Esophagus squamous epithelium (tissue), 5 donors: ENCODE measurements at regions not wholly inside any gene's neighbourhood (a gene's known extent, or its start where the extent isn't known, plus 50 kb on each side); places are given as distances from the start of the nearest gene placed in this dataset.

ENCODE experiments used
- DNase-seq: peaks from one replicate; lab custom pipeline; 2025; lab: John Stamatoyannopoulos, UW
- H3K27ac ChIP-seq, 4 donors: fragments of 200-600 bp; sonication (generic); one replicate each; pipeline ENCODE4 v1.5.1; 2016 to 2019; ENCODE audit warnings: mild to moderate bottlenecking in 1 of 4
- H3K27me3 ChIP-seq, 4 donors: fragments of 200-600 bp; sonication (generic); 1 replicate in 3 of 4; 2 replicates in 1 of 4; pipeline versions ENCODE4 v1.5.1 to v1.6.0; 2017 to 2021; ENCODE audit warnings: antibody characterized with exemption in 1 of 4
- H3K36me3 ChIP-seq, 3 donors: fragments of 200-600 bp; sonication (generic); one replicate each; pipeline ENCODE4 v1.5.1; 2016 to 2019
- H3K4me1 ChIP-seq, 3 donors: fragments of 200-600 bp; sonication (generic); one replicate each; pipeline ENCODE4 v1.5.1; 2017 to 2019
- H3K4me3 ChIP-seq, 4 donors: fragments of 200-600 bp; sonication (generic); 1 replicate in 3 of 4; 2 replicates in 1 of 4; pipeline ENCODE4 v1.5.1; 2016 to 2019; ENCODE audit warnings: mild to moderate bottlenecking in 2 of 4, moderate library complexity in 1 of 4
- H3K9me3 ChIP-seq, 3 donors: fragments of 200-600 bp; sonication (generic); one replicate each; pipeline ENCODE4 v1.5.1; 2016 to 2019
- CTCF ChIP-seq, 6 experiments: fragments of 450-650 bp in 4 of 6; fragments of 200-600 bp in 2 of 6; sonication (generic) in 2 of 6; IDR thresholded peaks; one replicate each; pipeline ENCODE4 v1.5.1; 2016 to 2019; ENCODE audit warnings: antibody characterized with exemption in 6 of 6, mild to moderate bottlenecking in 4 of 6, moderate library complexity in 4 of 6
- POLR2A ChIP-seq, 4 donors: fragments of 450-650 bp; IDR thresholded peaks; one replicate each; pipeline ENCODE4 v1.6.1; 2017; ENCODE audit warnings: antibody characterized with exemption in 4 of 4, mild to moderate bottlenecking in 4 of 4, moderate library complexity in 3 of 4
- WGBS, 2 donors: methylation state at CpG; one replicate each; pipeline ENCODE4 v1.1.5; 2018; 5-methylcytosine and 5-hydroxymethylcytosine counted together
- intact Hi-C: fragments of 100-400 bp; cut with DNase I; formaldehyde crosslinking; loops from one replicate; pipeline ENCODE4 v1.15.0; 2022
- donor health status: DM: yes; HTN: yes; CAD: no.

GRCh38 chr9:78788101-78788500 lies 491.2 kb downstream of the PSAT1 start:
- Histone ChIP-seq H3K4me1 (peaks cover 0 to 18% (median 2%) of the 10 kb centered on the region in 3 donors), H3K27me3 (no peaks in the 10 kb centered on the region), H3K36me3 (no peaks in the 10 kb centered on the region), H3K9me3 (no peaks in the 10 kb centered on the region), H3K27ac (no peak overlapping the region), H3K4me3 (no peak overlapping the region)
- intact Hi-C loops = no loop called here
- TF ChIP-seq CTCF (IDR thresholded peaks at IDR 0.05) (no peak), POLR2A (IDR thresholded peaks at IDR 0.05) (no peak)
- DNase-seq = no peak

GRCh38 chr9:78791779-78792178 lies 494.9 kb downstream of the PSAT1 start:
- Histone ChIP-seq H3K9me3 (no peaks in the 10 kb centered on the region), H3K4me3 (no peak overlapping the region), H3K27me3 (no peaks in the 10 kb centered on the region), H3K27ac (peak overlapping the region in 2 of 4 donors; percentile 1), H3K36me3 (no peaks in the 10 kb centered on the region), H3K4me1 (peaks cover 0 to 20% (median 2%) of the 10 kb centered on the region in 3 donors)
- intact Hi-C loops = no loop called here
- WGBS, 2 donors = 38 to 43% methylated on average over 2 of the region's 2 CpGs
- DNase-seq = no peak
- no peak for TF ChIP-seq POLR2A (IDR thresholded peaks at IDR 0.05)
- TF ChIP-seq CTCF (IDR thresholded peaks at IDR 0.05) = no peak

DNA sequence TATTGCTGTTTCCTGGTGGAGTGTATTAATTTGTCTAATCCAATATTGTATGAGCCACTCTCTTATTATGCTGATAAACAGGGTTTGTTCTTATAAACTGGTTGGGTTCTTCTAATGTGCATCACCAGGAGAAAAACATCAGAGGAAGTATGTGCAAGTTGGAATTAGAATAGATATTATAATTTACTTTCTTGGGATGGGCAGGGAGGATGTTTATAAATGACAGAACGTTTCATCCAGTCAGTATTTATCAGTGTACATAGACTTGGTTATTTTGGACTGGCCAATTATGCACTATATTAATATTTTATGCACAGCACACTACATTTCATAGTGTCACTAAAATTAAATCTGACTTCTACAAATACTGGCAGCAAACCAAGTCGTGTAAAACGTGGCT lies 495.8 kb downstream of the PSAT1 start:
- TF ChIP-seq POLR2A (IDR thresholded peaks at IDR 0.05) (no peak), CTCF (IDR thresholded peaks at IDR 0.05) (no peak)
- Histone ChIP-seq H3K9me3 (no peaks in the 10 kb centered on the region), H3K4me1 (peaks cover 0 to 20% (median 2%) of the 10 kb centered on the region in 3 donors), H3K27me3 (no peaks in the 10 kb centered on the region), H3K4me3 (no peak overlapping the region), H3K27ac (peak overlapping the region in 1 of 4 donors; percentile 1), H3K36me3 (no peaks in the 10 kb centered on the region)
- WGBS, 2 donors = 41 to 43% methylated on average over 3 of the region's 3 CpGs
- intact Hi-C loops = no loop called here
- no peak for DNase-seq

DNA sequence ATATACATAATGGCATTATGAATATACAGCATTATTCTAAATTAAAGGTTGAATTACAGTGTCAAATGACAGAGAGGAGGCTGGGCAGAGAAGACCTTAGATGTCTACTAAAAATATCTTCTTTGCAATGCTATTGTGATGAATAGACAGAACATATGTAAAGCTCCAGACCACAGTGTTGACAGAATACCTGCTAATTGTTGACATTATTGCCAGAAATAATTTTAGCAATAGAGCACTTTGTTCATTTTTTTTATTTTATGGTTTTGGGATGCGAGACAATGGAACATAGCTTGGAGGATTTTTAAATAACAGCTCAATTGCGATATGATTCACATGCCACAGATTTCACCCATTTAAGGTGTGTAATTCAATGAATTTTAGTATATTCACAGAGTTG lies 508.8 kb downstream of the PSAT1 start:
- no peaks in the 10 kb centered on the region for H3K4me1 ChIP-seq
- no peak overlapping the region for H3K27ac ChIP-seq
- whole genome bisulfite sequencing, 2 donors = 93 to 98% methylated on average over 2 of the region's 2 CpGs
- no peak overlapping the region for H3K4me3 ChIP-seq
- no peaks in the 10 kb centered on the region for H3K9me3 ChIP-seq
- intact Hi-C loops = no loop called here
- no peaks in the 10 kb centered on the region for H3K27me3 ChIP-seq
- H3K36me3 ChIP-seq = no peaks in the 10 kb centered on the region
- no peak for DNase-seq
- TF ChIP-seq POLR2A (IDR thresholded peaks at IDR 0.05) (no peak), CTCF (IDR thresholded peaks at IDR 0.05) (no peak)

GRCh38 chr9:78806492-78807160 lies 509.7 kb downstream of the PSAT1 start:
- no peaks in the 10 kb centered on the region for H3K27me3 ChIP-seq
- intact Hi-C loops = no loop called here
- WGBS, 2 donors = 66 to 70% methylated on average over 4 of the region's 4 CpGs
- TF ChIP-seq CTCF (IDR thresholded peaks at IDR 0.05) (no peak), POLR2A (IDR thresholded peaks at IDR 0.05) (no peak)
- no peaks in the 10 kb centered on the region for H3K4me1 ChIP-seq
- H3K9me3 ChIP-seq = no peaks in the 10 kb centered on the region
- no peak overlapping the region for H3K27ac ChIP-seq
- no peaks in the 10 kb centered on the region for H3K36me3 ChIP-seq
- H3K4me3 ChIP-seq = no peak overlapping the region
- DNase-seq = no peak
